GM21423 (cell line): ENCODE measurements at regions not wholly inside any gene's neighbourhood (a gene's known extent, or its start where the extent isn't known, plus 50 kb on each side); places are given as distances from the start of the nearest gene placed in this dataset.
"Not testable (repeated sequence)": the region's sequence is repeated elsewhere in the genome, so short reads cannot be mapped to it uniquely, and the experiment has no call there.

Experiments
- ATAC-seq: cut with Tn5 transposase; IDR thresholded peaks from one replicate; pipeline ENCODE4 v1.9.1; 2021; ENCODE audit warnings: mild to moderate bottlenecking, moderate library complexity; ENCODE audit not compliant: unreplicated experiment

DNA sequence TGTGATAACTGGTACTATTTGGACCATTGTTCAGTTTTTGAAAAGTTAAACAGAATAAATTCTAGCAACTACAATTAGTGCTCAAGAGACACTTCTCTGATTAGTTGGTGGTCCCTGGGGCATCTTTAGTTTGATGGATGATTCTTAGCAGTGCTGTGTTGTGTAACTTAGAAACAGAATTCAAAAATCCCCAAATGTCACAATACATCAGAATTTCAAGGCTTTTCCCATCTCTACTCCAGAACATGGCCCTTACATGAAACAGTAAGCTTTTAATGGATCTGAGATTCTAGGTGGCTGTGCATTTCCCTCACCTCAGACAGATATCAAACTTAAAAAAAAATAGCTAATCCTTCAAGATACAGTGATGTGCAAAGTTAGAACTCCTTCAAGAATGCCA, 104.4 kb upstream of the CXCL13 start:
- ATAC-seq: no peak

DNA sequence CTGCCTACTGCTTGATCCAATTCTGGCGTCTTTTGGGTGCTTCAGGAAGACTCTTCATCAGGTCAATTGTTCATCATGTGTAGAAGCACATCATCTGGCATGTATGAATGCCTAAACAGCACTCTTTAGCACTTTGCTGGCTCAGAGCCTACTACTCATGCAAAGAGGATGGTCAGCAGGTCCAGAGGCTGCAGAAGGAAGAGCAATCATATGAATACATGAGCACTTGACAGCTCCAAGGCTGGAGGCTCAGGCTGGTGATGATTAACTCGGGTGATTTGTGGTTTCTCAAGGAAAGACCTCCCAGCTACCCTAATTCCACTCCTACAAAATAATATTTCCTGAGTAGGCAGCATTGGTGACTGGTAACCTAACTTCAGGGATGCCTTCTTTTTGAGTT, 103.8 kb upstream of the CXCL13 start:
- ATAC-seq: no peak

DNA sequence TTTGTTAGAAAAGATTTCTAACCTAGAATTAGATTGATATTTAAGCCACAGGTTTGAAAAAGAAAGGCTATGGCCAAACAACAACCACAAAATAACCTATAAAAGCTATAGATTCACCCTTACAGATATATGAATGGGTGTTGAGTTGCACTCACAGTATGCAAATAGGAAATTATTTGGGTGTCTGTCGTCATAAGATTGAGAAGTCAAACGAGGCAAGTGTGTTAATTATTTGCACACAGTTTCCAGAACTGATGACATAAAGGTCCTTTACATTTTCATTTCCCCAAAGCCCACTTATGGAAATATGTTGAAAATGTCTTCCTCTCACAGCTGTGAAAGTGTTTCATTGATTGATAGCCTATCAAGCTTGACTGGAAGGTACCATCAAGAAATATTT, 101.2 kb upstream of the CXCL13 start:
- ATAC-seq: no peak

DNA sequence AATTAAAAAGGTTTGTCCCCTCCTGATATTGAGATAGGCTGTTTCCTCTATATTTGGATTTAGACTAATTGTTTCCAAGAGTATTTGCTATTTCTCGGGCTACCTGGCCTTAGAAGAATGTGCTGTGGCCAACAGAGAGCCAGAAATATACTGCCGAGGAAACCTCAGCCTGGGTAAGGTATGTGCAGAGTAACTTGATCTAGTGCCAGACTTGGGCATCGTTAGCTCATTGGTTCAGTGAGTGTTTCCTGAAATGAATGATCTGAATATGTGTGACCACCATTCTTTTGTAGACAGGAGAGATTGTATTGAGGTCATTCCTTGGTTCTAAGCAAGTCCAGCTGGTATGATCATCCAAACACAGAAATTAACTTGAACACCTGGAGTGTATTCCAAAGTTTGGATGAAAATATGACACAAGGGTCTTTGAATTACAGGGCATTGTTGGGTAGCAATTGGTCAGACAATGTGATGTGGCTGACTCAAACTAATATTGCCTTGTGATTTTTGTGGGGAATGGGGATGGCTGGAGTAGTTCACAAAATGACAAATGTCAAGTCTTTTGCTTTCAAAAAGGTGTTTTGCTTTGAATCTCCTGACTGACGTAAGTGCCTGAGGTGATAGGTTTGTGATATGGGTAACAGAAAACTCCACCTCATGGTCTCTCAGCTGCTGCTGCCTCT, 100.2 kb upstream of the CXCL13 start:
- ATAC-seq: no peak

DNA sequence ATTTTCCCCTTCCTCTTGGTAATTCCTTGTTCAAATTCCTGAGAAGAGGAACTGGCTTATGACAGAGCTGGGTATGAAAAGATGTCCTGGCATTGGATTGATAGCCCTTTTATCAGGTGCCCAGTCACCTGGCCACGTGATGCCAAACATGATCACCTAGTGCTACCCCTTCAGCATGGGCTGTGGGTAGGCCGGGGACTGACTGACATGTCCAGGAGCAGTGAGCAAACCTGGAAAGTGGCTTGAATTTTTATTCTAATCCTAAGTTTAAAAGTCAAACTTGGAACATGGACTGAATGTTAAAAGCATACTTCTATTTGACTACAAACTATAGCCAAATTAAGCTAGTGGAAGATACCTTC, 99.7 kb upstream of the CXCL13 start:
- ATAC-seq: no peak

DNA sequence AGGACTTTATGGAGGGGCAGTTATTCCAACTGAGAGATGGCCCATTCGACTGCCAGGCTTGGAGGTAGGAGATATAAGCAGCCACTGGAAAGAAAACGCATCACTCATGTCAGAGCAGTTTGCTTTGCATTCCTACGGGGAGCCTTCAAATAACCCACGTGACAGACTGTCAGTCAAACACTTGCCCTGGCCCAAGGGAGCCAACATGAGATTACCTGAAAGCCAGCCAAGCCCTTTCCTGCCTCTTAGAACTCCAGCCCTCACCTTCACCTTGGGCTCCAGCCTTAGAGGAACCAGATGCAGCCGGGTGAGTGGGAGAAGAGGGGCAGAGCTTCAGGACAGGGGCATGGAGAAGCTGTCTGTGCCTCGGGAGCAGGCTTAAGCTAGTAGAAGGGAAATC, 95.3 kb upstream of the CXCL13 start:
- ATAC-seq: no peak

DNA sequence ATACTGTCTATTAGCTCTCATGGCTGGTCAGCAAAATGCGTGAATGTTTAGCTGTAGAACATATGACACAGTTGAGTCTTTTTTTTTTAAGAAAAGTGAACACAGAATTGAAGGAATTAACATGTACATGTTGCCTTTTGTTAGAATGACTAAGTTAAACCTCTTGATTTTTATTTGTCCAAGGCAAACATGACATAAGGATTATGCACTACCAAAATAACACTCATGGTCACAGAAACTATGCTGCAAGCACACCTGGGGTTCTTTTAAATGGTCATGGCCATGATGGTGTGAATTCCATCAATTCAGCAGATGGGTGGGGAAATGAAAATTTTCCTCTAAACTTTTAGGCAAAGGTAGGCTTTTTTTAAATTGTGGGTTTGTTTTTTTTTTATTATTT, 80.1 kb upstream of the CXCL13 start:
- ATAC-seq: no peak

DNA sequence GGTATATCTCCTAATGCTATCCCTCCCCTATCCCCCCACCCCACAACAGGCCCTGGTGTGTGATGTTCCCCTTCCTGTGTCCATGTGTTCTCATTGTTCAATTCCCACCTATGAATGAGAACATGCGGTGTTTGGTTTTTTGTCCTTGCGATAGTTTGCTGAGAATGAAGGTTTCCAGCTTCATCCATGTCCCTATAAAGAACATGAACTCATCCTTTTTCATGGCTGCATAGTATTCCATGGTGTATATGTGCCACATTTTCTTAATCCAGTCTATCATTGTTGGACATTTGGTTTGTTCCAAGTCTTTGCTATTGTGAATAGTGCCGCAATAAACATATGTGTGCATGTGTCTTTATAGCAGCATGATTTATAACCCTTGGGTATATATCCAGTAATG, 77.7 kb upstream of the CXCL13 start:
- not testable (repeated sequence) for ATAC-seq

DNA sequence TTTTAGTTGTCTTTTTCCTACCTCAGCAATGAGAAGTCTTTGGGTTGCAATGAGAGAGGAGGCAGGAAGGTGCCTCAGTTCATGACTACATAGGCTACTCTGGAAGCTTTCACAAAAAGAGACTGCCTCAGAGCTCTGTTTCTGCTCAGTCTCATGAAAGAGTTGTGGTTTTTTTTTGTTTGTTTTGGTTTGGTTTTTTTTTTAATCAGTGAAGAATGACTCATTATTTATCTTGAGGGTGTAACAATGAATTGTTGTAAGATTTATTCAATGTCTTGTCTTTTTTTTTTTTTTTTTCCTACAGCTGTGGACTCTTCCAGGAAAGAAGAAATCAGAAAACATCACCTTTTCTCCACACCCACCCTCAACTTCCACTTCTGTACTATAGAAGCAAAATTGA, 67.5 kb upstream of the CXCL13 start:
- ATAC-seq: no peak

DNA sequence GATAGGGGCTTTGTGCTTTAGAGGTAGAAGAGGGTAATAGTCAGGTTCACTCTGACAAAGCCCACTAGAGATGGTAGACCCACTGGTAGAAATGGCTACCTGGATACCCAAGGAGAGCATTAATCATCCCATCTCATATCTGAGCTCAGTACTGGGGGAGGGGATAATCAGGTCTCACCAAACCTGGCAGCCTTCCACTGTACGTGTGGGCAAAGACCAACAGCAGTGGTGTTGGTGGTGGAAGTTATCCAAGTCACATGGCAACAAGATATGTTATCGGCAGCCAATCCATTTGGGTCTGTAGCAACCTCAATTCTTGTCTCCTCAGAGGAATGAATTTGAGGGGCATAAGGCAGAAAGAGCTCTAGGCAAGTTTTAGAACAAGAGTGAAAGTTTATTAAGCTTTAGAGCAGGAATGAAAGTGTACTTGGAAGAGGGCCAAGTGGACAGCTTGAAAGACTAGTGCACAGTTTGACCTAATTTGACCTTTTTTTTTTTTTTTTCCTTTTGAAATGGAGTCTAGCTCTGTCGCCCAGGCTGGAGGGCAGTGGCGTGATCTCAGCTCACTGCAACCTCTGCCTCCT, 67.0 kb upstream of the CXCL13 start:
- ATAC-seq: no peak
